ENCODE measurements at regions not wholly inside any gene's neighbourhood (a gene's known extent, or its start where the extent isn't known, plus 50 kb on each side); places are given as distances from the start of the nearest gene placed in this dataset.

DNA sequence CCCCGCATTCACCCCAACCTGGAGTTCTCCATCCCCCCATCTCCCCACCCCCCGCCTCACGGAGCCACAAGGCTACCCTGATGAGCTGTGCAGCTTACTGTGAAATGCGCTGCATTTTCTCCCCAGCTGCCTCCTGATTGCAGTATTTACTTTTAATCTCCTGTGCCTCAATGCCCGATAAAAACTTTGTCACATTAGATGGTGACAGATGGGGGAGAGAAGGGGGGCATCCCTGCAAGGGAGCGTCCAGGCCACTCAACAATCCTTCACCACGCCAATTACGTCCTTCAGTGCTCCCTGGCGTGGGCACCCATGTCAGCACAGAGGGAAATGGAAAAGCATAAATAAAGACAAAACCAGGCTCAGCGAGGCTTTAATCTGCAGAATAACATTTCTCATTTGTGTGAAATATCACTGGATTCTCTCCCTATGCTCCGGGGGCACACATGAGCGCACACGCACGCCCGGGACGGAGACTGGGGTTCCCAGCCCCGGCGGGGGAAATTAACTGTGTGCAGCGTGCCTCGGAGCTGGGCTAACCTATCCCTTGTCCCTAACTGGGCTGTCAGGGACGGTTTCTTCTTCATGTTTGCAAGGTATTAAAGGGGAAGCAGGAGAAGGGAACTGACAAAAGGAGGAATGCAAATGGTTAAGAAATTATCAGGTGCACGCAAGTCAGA lies 186.7 kb upstream of the VASH1 start:
- TF ChIP-seq, protein P1, sequence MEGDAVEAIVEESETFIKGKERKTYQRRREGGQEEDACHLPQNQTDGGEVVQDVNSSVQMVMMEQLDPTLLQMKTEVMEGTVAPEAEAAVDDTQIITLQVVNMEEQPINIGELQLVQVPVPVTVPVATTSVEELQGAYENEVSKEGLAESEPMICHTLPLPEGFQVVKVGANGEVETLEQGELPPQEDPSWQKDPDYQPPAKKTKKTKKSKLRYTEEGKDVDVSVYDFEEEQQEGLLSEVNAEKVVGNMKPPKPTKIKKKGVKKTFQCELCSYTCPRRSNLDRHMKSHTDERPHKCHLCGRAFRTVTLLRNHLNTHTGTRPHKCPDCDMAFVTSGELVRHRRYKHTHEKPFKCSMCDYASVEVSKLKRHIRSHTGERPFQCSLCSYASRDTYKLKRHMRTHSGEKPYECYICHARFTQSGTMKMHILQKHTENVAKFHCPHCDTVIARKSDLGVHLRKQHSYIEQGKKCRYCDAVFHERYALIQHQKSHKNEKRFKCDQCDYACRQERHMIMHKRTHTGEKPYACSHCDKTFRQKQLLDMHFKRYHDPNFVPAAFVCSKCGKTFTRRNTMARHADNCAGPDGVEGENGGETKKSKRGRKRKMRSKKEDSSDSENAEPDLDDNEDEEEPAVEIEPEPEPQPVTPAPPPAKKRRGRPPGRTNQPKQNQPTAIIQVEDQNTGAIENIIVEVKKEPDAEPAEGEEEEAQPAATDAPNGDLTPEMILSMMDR (IDR thresholded peaks at IDR 0.05), result no peak
- no peak for TF ChIP-seq POLR2A (IDR thresholded peaks at IDR 0.05)

Measured in adrenal gland (tissue), 5 donors.